ENCODE measurements at regions not wholly inside any gene's neighbourhood (a gene's known extent, or its start where the extent isn't known, plus 50 kb on each side); places are given as distances from the start of the nearest gene placed in this dataset.

GRCh38 chr13:80249516-80250212 is 91.3 kb downstream of the SPRY2 start:
- H3K4me3 Mint-ChIP-seq = peak overlapping the region in 1 of 5 donors; percentile 3
- H3K27ac Mint-ChIP-seq = no peak overlapping the region
- H3K27me3 Mint-ChIP-seq (ENCODE audit: low read depth in 3 of 3) = peaks cover 0 to 4% (median 0%) of the 10 kb centered on the region in 3 donors
- H3K9me3 Mint-ChIP-seq = no peaks in the 10 kb centered on the region
- no peaks in the 10 kb centered on the region for H3K4me1 Mint-ChIP-seq
- H3K36me3 Mint-ChIP-seq = no peaks in the 10 kb centered on the region
- DNase-seq = no peak

GRCh38 chr13:80245162-80245733 is 95.7 kb downstream of the SPRY2 start:
- no peaks in the 10 kb centered on the region for H3K9me3 Mint-ChIP-seq
- H3K4me3 Mint-ChIP-seq = no peak overlapping the region
- no peaks in the 10 kb centered on the region for H3K4me1 Mint-ChIP-seq
- no peak for DNase-seq
- H3K27ac Mint-ChIP-seq = no peak overlapping the region
- H3K27me3 Mint-ChIP-seq (ENCODE audit: low read depth in 3 of 3) = peaks cover 0 to 4% (median 0%) of the 10 kb centered on the region in 3 donors
- H3K36me3 Mint-ChIP-seq = no peaks in the 10 kb centered on the region

GRCh38 chr13:80244574-80244973 is 96.4 kb downstream of the SPRY2 start:
- no peak overlapping the region for H3K27ac Mint-ChIP-seq
- peaks cover 0 to 4% (median 0%) of the 10 kb centered on the region in 3 donors for H3K27me3 Mint-ChIP-seq (ENCODE audit: low read depth in 3 of 3)
- DNase-seq = no peak
- H3K36me3 Mint-ChIP-seq = no peaks in the 10 kb centered on the region
- no peak overlapping the region for H3K4me3 Mint-ChIP-seq
- no peaks in the 10 kb centered on the region for H3K4me1 Mint-ChIP-seq
- H3K9me3 Mint-ChIP-seq = no peaks in the 10 kb centered on the region

GRCh38 chr13:80242728-80243427 is 98.0 kb downstream of the SPRY2 start:
- no peaks in the 10 kb centered on the region for H3K9me3 Mint-ChIP-seq
- no peak overlapping the region for H3K4me3 Mint-ChIP-seq
- no peaks in the 10 kb centered on the region for H3K4me1 Mint-ChIP-seq
- no peak overlapping the region for H3K27ac Mint-ChIP-seq
- no peak for DNase-seq
- no peaks in the 10 kb centered on the region for H3K36me3 Mint-ChIP-seq
- peaks cover 0 to 3% (median 0%) of the 10 kb centered on the region in 3 donors for H3K27me3 Mint-ChIP-seq (ENCODE audit: low read depth in 3 of 3)

GRCh38 chr13:80239571-80240255 is 101.2 kb downstream of the SPRY2 start:
- H3K9me3 Mint-ChIP-seq = no peaks in the 10 kb centered on the region
- peaks cover 6 to 11% of the 10 kb centered on the region in 2 donors for H3K4me1 Mint-ChIP-seq
- no peak overlapping the region for H3K4me3 Mint-ChIP-seq
- H3K27me3 Mint-ChIP-seq (ENCODE audit: low read depth in 3 of 3) = peaks cover 0 to 1% (median 0%) of the 10 kb centered on the region in 3 donors
- no peak overlapping the region for H3K27ac Mint-ChIP-seq
- no peak for DNase-seq
- H3K36me3 Mint-ChIP-seq = no peaks in the 10 kb centered on the region

- Mint-ChIP-seq H3K9me3 (no peaks in the 10 kb centered on the region), H3K4me1 (peaks cover 6 to 11% of the 10 kb centered on the region in 2 donors), H3K27ac (no peak overlapping the region), H3K4me3 (no peak overlapping the region), H3K36me3 (no peaks in the 10 kb centered on the region), H3K27me3 (ENCODE audit: low read depth in 3 of 3) (peaks cover 0 to 1% (median 0%) of the 10 kb centered on the region in 3 donors)
- no peak for DNase-seq
Measured at GRCh38 chr13:80239116-80239515, 101.8 kb downstream of the SPRY2 start.

- H3K27ac Mint-ChIP-seq = no peak overlapping the region
- DNase-seq = no peak
- peaks cover 6 to 11% of the 10 kb centered on the region in 2 donors for H3K4me1 Mint-ChIP-seq
- H3K27me3 Mint-ChIP-seq (ENCODE audit: low read depth in 3 of 3) = peaks cover 0 to 2% (median 1%) of the 10 kb centered on the region in 3 donors
- no peak overlapping the region for H3K4me3 Mint-ChIP-seq
- H3K36me3 Mint-ChIP-seq = no peaks in the 10 kb centered on the region
- no peaks in the 10 kb centered on the region for H3K9me3 Mint-ChIP-seq
Measured at GRCh38 chr13:80237646-80238045, 103.3 kb downstream of the SPRY2 start.

GRCh38 chr13:80235967-80236302 is 105.0 kb downstream of the SPRY2 start:
- Mint-ChIP-seq H3K4me3 (no peak overlapping the region), H3K27me3 (ENCODE audit: low read depth in 3 of 3) (peaks cover 0 to 2% (median 1%) of the 10 kb centered on the region in 3 donors), H3K27ac (no peak overlapping the region), H3K4me1 (peaks cover 6 to 11% of the 10 kb centered on the region in 2 donors), H3K36me3 (no peaks in the 10 kb centered on the region), H3K9me3 (no peaks in the 10 kb centered on the region)
- no peak for DNase-seq

GRCh38 chr13:80235166-80235966 is 105.6 kb downstream of the SPRY2 start:
- no peaks in the 10 kb centered on the region for H3K9me3 Mint-ChIP-seq
- H3K36me3 Mint-ChIP-seq = no peaks in the 10 kb centered on the region
- no peak overlapping the region for H3K27ac Mint-ChIP-seq
- H3K4me1 Mint-ChIP-seq = peaks cover 6 to 11% of the 10 kb centered on the region in 2 donors
- H3K4me3 Mint-ChIP-seq = no peak overlapping the region
- peaks cover 0 to 2% (median 1%) of the 10 kb centered on the region in 3 donors for H3K27me3 Mint-ChIP-seq (ENCODE audit: low read depth in 3 of 3)
- no peak for DNase-seq

GRCh38 chr13:80227645-80228044 is 113.3 kb downstream of the SPRY2 start:
- no peaks in the 10 kb centered on the region for H3K4me1 Mint-ChIP-seq
- peaks cover 0 to 4% (median 0%) of the 10 kb centered on the region in 3 donors for H3K27me3 Mint-ChIP-seq (ENCODE audit: low read depth in 3 of 3)
- H3K9me3 Mint-ChIP-seq = no peaks in the 10 kb centered on the region
- no peak overlapping the region for H3K27ac Mint-ChIP-seq
- no peaks in the 10 kb centered on the region for H3K36me3 Mint-ChIP-seq
- H3K4me3 Mint-ChIP-seq = no peak overlapping the region
- DNase-seq = no peak

- Mint-ChIP-seq H3K4me3 (no peak overlapping the region), H3K27me3 (ENCODE audit: low read depth in 3 of 3) (peaks cover 0 to 4% (median 0%) of the 10 kb centered on the region in 3 donors), H3K9me3 (no peaks in the 10 kb centered on the region), H3K36me3 (no peaks in the 10 kb centered on the region), H3K4me1 (no peaks in the 10 kb centered on the region), H3K27ac (no peak overlapping the region)
- DNase-seq = no peak
Measured at GRCh38 chr13:80226645-80227044, 114.3 kb downstream of the SPRY2 start.

GRCh38 chr13:80224468-80224867 is 116.5 kb downstream of the SPRY2 start:
- Mint-ChIP-seq H3K9me3 (no peaks in the 10 kb centered on the region), H3K36me3 (no peaks in the 10 kb centered on the region), H3K27ac (no peak overlapping the region), H3K4me1 (no peaks in the 10 kb centered on the region), H3K27me3 (ENCODE audit: low read depth in 3 of 3) (peaks cover 0 to 4% (median 0%) of the 10 kb centered on the region in 3 donors), H3K4me3 (no peak overlapping the region)
- DNase-seq = no peak

- Mint-ChIP-seq H3K36me3 (no peaks in the 10 kb centered on the region), H3K9me3 (no peaks in the 10 kb centered on the region), H3K4me3 (no peak overlapping the region), H3K27me3 (ENCODE audit: low read depth in 3 of 3) (peaks cover 0 to 2% (median 0%) of the 10 kb centered on the region in 3 donors), H3K4me1 (no peaks in the 10 kb centered on the region), H3K27ac (no peak overlapping the region)
- no peak for DNase-seq
Measured at GRCh38 chr13:80217614-80218456, 123.1 kb downstream of the SPRY2 start.

Measured in immature natural killer cell (primary cell).